NB4 (cell line): ENCODE measurements at regions not wholly inside any gene's neighbourhood (a gene's known extent, or its start where the extent isn't known, plus 50 kb on each side); places are given as distances from the start of the nearest gene placed in this dataset.

Experiments
- DNase-seq: peaks from one replicate; pipeline ENCODE4 v3.0.0; 2010; ENCODE audit warnings: low read depth
- H3K4me3 ChIP-seq: one replicate; pipeline ENCODE4 v1.5.1; 2011; ENCODE audit warnings: mild to moderate bottlenecking, low read depth, low read length, moderate library complexity
- MYC ChIP-seq: IDR thresholded peaks from 2 replicates; pipeline ENCODE4 v1.6.1; 2011; ENCODE audit warnings: low read depth, low read length
- POLR2A ChIP-seq: IDR thresholded peaks from 2 replicates; pipeline ENCODE4 v1.6.1; 2011; ENCODE audit warnings: mild to moderate bottlenecking; ENCODE audit not compliant: insufficient read length; ENCODE audit errors: extremely low read depth
- TF ChIP-seq, protein P1 (sequence below): IDR thresholded peaks from 2 replicates; pipeline ENCODE4 v1.6.1; 2011; ENCODE audit warnings: low read depth, low read length
- TF ChIP-seq, protein P2 (sequence below): IDR thresholded peaks from one replicate; pipeline ENCODE4 v1.5.1; 2012; ENCODE audit warnings: low read depth, low read length

DNA sequence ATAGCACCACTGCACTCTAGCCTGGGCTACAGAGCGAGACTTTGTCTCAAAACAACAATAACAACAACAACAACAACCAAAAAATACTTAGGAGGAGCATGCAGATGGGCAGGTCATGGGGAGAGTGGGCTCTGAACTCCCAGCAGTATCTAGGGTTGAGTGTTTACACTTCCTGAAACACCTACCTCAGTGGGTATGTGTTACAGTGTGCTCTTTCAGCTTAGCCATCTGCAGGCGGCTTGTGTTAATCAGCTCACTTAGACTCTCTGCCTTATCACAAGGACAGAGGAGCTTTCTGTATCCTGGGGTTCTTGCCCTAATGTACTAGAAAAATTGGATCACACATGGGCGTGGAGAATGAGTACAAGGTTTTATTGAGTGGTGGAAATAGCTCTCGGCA lies 340.2 kb downstream of the KIF20B start:
- no peak for DNase-seq
- no peak overlapping the region for H3K4me3 ChIP-seq
- TF ChIP-seq, protein P1, sequence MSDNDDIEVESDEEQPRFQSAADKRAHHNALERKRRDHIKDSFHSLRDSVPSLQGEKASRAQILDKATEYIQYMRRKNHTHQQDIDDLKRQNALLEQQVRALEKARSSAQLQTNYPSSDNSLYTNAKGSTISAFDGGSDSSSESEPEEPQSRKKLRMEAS = no peak
- TF ChIP-seq POLR2A (no peak), MYC (no peak)
- TF ChIP-seq, protein P2, sequence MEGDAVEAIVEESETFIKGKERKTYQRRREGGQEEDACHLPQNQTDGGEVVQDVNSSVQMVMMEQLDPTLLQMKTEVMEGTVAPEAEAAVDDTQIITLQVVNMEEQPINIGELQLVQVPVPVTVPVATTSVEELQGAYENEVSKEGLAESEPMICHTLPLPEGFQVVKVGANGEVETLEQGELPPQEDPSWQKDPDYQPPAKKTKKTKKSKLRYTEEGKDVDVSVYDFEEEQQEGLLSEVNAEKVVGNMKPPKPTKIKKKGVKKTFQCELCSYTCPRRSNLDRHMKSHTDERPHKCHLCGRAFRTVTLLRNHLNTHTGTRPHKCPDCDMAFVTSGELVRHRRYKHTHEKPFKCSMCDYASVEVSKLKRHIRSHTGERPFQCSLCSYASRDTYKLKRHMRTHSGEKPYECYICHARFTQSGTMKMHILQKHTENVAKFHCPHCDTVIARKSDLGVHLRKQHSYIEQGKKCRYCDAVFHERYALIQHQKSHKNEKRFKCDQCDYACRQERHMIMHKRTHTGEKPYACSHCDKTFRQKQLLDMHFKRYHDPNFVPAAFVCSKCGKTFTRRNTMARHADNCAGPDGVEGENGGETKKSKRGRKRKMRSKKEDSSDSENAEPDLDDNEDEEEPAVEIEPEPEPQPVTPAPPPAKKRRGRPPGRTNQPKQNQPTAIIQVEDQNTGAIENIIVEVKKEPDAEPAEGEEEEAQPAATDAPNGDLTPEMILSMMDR = no peak

DNA sequence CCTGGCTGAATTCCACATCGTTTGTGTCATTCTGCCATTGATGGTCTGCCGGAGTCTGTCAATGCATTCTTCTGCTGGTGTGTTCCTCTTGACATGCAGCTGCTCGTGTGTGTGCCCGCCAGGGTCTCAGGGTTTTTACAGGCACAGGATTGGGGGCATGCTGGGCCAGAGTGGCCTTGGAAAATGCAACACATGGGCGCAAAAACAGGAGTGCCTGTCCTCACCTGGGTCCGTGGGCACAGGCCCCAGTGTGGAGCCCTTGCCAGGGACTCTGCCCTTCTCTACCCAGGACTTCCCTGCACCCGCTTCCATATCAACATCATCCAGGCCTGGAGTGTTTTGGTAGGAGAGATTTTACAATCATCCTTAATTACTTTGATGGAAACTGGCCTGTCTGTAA lies 340.7 kb downstream of the KIF20B start:
- no peak for DNase-seq
- no peak overlapping the region for H3K4me3 ChIP-seq
- TF ChIP-seq MYC = no peak
- TF ChIP-seq, protein P2 = no peak
- TF ChIP-seq, protein P1 = no peak
- TF ChIP-seq POLR2A = no peak

DNA sequence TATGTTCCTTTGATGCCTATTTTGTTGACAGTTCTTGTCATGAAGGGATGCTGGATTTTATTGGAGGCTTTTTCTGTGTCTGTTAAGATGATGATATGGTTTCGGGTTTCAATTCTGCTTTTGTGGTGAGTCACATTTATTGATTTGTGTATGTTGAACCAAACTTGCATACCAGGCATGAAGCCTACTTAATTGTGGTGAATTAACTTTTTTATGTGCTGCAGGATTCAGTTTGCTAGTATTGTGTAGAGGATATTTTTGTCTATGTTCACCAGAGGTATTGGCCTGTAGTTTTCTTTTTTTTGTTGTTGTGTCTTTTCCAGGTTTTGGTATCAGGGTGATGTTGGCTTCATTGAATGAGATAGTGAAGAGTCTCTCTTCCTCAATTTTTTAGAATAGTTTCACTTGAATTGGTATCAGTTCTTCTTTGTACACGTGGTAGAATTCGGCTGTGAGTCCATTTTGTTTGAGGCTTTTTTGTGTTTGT lies 345.9 kb downstream of the KIF20B start:
- no peak for DNase-seq
- H3K4me3 ChIP-seq = no peak overlapping the region
- TF ChIP-seq, protein P1 = no peak
- no peak for TF ChIP-seq MYC
- TF ChIP-seq POLR2A = no peak
- TF ChIP-seq, protein P2 = no peak

DNA sequence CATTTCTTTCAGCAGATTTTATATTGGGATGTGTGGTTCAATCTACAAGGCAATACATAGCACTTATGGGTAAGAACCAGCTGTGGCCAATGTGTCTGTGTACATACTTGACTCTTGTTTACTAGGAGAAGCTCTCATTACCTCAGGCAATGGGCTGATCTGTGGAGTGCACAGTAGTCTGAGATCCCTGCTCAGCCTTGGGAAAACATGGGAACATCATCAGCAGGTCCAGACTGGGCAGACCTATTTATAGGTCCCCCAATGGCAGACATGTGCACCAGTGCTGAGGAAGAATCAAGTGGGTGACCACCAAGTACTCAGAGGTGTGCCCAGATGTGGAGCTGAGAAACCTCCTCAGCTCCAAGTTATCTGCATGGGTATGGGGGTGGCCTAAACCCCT lies 349.7 kb downstream of the KIF20B start:
- DNase-seq = no peak
- no peak overlapping the region for H3K4me3 ChIP-seq
- no peak for TF ChIP-seq POLR2A
- no peak for TF ChIP-seq MYC
- TF ChIP-seq, protein P1 = no peak
- TF ChIP-seq, protein P2 = no peak

DNA sequence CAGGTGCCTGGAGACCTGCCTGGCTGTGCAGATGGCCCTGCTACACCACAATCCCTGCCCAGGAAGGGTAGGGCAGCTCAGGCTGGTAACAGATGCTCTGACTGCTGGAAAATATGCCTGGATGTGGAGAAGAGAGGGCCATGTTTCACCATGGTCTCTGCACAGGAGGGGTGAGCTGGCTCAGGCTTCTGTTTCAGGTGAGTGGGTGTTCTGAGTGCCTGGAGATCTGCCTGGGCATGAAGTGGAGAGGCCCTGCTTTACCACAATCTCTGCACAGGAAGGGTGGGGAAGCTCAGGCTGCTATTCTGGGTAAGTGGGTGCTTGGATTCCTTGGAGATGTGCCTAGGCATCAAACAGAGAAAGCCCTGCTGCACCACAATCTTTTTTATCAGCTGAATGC lies 350.1 kb downstream of the KIF20B start:
- H3K4me3 ChIP-seq = no peak overlapping the region

More for the DNA sequence above, 350.1 kb downstream of the KIF20B start:
- DNase-seq = no peak
- no peak for TF ChIP-seq MYC
- TF ChIP-seq, protein P1 = no peak
- TF ChIP-seq POLR2A = no peak
- TF ChIP-seq, protein P2 = no peak
